HEK293T (cell line): ENCODE measurements at regions not wholly inside any gene's neighbourhood (a gene's known extent, or its start where the extent isn't known, plus 50 kb on each side); places are given as distances from the start of the nearest gene placed in this dataset.
"Not testable (repeated sequence)": the region's sequence is repeated elsewhere in the genome, so short reads cannot be mapped to it uniquely, and the experiment has no call there.

Experiments used
- BHLHE40 ChIP-seq: fragments of 450-650 bp; IDR thresholded peaks from 2 replicates; pipeline ENCODE4 v1.6.1; 2016; ENCODE audit warnings: mild to moderate bottlenecking, moderate library complexity, borderline replicate concordance
- CTBP1 ChIP-seq: fragments of 450-650 bp; IDR thresholded peaks from 2 replicates; pipeline ENCODE4 v1.6.1; 2016; ENCODE audit warnings: borderline replicate concordance
- FOXA1 ChIP-seq: fragments of 450-650 bp; IDR thresholded peaks from 2 replicates; pipeline ENCODE4 v1.6.1; 2016; ENCODE audit warnings: mild to moderate bottlenecking
- FOXM1 ChIP-seq: fragments of 450-650 bp; IDR thresholded peaks from 2 replicates; pipeline ENCODE4 v1.6.1; 2017; ENCODE audit warnings: mild to moderate bottlenecking, borderline replicate concordance
- HDGF ChIP-seq: fragments of 450-650 bp; IDR thresholded peaks from 2 replicates; pipeline ENCODE4 v1.6.1; 2017; ENCODE audit warnings: antibody characterized with exemption, borderline replicate concordance
- L3MBTL2 ChIP-seq: fragments of 450-650 bp; conservative IDR thresholded peaks from 2 replicates; pipeline ENCODE4 v1.6.1; 2016; ENCODE audit warnings: mild to moderate bottlenecking
- PKNOX1 ChIP-seq: fragments of 450-650 bp; IDR thresholded peaks from 2 replicates; pipeline ENCODE4 v1.6.1; 2016
- SP1 ChIP-seq: fragments of 450-650 bp; IDR thresholded peaks from 2 replicates; pipeline ENCODE4 v1.6.1; 2017
- SUZ12 ChIP-seq: fragments of 450-650 bp; IDR thresholded peaks from 2 replicates; pipeline ENCODE4 v1.6.1; 2016; ENCODE audit warnings: mild to moderate bottlenecking
- TARDBP ChIP-seq: fragments of 450-650 bp; IDR thresholded peaks from 2 replicates; pipeline ENCODE4 v1.6.1; 2016

DNA sequence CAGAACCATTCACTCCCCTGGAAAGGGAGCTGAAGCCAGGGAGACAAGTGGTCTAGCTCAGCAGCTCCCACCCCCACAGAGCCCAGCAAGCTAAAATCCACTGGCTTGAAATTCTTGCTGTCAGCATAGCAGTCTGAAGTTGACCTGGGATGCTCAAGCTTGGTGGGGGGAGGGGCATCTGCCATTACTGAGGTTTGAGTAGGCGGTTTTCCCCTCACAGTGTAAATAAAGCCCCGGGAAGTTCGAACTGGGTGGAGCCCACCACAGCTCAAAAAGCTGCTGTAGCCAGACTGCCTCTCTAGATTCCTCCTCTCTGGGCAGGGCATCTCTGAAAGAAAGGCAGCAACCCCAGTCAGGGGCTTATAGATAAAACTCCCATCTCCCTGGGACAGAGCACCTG is 171.3 kb upstream of the E2F8 start:
- not testable (repeated sequence) for TF ChIP-seq PKNOX1, BHLHE40, HDGF, FOXA1, SP1, FOXM1, SUZ12, L3MBTL2, TARDBP, CTBP1
